HG03025 (cell line): ENCODE measurements at regions not wholly inside any gene's neighbourhood (a gene's known extent, or its start where the extent isn't known, plus 50 kb on each side); places are given as distances from the start of the nearest gene placed in this dataset.
"Not testable (repeated sequence)": the region's sequence is repeated elsewhere in the genome, so short reads cannot be mapped to it uniquely, and the experiment has no call there.

Experiments
- ATAC-seq: cut with Tn5 transposase; IDR thresholded peaks from one replicate; pipeline ENCODE4 v1.9.1; 2021; ENCODE audit warnings: mild to moderate bottlenecking, moderate library complexity; ENCODE audit not compliant: unreplicated experiment, low FRiP score

DNA sequence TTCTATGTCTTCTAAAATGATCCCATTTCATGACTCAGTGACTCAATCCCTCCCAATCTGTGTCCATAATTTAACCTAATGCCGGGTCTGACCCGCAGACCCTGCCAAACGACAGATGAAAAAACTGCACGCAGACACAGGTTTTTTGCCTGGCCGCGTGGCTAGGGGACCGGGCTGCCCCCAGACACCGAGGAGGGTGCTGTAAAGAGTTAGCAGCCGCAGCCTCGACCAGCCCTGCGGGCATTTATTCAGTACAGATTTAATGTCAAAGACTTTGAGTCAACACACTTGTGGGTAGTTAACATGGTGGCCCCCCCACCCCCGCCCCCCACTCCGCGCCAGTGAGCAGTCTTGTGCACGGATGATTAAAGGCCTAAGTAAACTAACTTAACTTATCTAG is 1324.7 kb downstream of the GATA3 start:
- ATAC-seq = no peak

DNA sequence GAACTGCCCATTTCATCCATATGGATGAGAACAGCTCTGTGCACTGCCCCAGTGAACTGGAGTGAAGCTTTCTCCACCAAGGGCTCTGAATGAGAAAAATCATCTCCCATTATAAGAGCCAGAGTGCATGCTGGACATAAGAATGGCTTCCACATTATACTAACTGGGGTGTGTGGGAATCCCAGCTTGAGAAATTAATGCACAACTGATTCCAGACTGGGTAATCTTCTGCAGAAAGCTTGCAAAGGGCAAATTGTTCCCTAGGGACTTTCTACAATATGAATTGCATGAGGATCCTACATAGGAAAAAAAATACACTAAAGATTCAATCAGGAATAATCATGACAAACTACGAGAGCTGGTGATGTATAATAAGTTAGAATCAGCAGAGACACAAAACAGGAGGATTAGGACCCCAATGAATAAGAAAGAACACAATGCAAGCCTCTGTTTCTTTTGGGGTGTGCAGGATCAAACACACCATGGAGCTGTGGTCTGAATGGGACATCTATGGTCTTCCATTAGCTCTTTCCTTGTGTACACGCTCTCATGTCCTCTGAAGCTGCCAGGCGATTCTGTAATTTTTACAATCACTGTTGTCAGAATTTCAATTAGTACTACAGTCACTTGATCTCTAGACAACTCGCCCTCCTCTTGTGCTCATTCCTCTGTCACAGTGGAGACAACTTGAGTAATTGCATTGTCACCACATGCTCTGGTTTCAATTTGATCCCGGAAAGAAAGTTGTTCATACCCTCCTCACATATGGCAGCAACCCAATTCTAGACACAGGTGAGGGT is 1327.4 kb downstream of the GATA3 start:
- ATAC-seq = no peak

- no peak for ATAC-seq
Observed at GRCh38 chr10:9382533-9382866, 1328.0 kb downstream of the GATA3 start.

DNA sequence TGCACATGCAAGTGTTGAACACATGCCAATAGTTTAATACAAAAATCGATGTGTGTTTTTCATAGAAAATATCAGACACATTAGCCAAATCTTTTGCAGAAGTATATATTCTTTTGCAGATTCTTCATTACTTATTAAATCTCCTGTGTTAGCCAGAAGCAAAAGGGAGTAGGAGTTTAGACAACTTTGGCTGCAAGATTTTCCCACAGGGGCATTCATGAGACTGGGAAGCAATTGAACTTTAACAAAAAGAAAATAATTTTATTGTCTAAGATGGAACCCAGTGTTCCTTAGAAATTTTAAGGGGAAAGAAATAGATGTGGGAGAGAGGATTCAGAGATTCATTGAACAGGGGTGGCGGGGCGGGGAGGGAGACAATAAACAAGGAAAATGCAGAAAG is 1336.0 kb downstream of the GATA3 start:
- ATAC-seq = no peak

DNA sequence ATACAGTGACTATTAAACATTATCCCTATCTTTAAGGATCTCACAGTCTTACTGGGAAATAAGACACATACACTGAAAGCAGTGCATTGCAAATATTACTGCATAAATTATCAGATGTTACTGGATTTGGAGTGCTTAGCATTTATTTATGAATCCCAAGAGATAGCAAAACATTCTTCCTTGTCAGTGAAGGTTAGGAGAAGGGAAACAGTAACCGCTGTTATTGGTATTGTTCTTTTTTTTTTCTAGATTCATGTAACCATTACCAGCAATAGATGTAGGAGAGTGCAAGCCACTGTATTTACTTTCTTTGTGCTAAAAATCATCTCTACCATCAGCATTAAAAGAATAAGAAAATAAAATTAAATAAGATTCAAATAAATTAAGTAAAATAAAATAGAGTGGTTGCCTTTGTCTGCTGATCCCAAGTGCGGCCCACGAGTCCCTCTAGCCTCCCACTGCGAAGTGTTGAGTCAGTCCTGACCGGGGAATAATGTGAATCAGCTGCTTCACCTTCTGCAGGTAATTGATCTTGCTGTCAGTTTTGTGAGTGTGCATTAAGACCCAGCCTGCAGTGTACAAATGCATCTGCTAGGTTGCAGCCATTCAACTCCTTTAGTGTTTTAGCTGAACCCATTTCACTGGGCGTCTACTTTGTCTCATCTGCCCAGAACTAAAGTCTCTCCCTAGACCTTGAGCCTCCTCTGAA is 1344.9 kb downstream of the GATA3 start:
- no peak for ATAC-seq

DNA sequence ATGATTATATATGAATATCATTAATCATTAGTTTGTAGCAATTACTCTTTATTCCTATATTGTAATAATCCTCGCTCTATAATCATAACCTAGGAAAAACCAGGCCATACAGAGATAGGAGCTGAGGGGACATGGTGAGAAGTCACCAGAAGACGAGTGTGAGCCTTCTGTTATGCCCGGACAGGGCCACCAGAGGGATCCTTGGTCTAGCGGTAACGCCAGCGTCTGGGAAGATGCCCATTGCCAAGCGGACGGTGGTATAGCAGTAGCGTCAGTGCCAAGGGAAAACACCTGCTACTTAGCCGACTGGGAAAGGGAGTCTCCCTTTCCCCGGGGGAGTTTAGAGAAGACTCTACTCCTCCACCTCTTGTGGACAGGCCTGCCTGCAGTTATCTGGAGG is 1347.6 kb downstream of the GATA3 start:
- not testable (repeated sequence) for ATAC-seq

GRCh38 chr10:9402507-9403195 is 1348.2 kb downstream of the GATA3 start:
- ATAC-seq = not testable (repeated sequence)

GRCh38 chr10:9407201-9407600 is 1352.7 kb downstream of the GATA3 start:
- ATAC-seq = not testable (repeated sequence)

GRCh38 chr10:9416331-9416730 is 1361.8 kb downstream of the GATA3 start:
- ATAC-seq = no peak

GRCh38 chr10:9419757-9420156 is 1365.3 kb downstream of the GATA3 start:
- no peak for ATAC-seq

GRCh38 chr10:9427209-9427608 is 1372.7 kb downstream of the GATA3 start:
- ATAC-seq = no peak

DNA sequence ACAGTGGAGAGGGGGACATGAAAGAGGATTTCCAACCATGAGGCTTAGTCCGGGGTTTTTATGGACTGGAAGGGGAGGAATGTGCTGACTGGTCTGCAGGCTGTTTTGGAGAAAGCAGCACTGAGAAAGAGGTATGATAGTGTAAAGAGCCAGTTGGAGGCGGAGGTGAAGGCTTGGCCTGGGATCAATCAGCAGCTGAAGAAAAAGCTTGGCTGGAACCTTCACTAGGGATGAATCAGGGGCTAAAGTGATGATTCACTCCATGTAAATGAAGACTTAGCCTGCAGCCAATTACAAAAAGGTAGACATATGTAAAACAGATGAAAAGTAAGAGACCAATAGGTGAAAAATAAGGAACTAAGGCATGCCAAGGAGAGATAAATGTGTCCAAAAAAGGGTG is 1382.6 kb downstream of the GATA3 start:
- no peak for ATAC-seq

DNA sequence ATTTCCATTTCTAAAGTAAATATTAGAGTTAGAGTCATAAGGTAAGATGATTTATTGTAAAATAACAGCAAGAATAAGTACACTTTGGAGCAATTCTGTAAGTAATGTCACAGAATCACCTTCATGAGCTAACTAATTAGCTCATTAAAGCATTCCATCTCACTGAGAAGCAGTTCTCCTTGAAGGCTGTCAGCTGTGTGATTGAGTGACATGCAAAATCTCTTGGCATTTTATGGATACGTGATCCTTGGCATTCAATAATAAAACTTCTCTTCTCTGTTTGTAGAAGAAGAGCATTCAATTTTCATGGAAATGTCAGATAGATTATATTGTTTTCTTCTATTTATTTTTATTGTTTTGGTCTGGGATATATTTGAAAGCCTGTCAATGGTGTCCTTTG is 1389.3 kb downstream of the GATA3 start:
- no peak for ATAC-seq

DNA sequence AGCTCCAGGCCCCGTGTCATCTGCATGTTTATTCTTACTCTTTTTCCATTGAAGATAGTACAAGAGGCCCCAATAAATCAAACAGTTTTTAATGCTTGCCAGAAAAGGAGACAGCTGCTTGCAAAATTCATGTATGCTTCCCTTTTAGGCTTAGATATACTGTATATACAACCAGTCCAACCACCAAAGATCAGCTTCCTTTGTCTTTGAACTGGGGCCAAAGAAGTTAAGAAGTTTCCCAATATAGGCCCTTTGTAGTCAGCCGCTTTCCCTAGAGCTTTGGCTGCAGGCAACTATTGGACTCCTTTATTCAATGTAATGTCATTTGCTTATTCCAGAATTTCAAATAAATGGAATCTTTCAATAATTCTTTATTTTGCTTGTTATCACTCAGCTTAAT is 1395.0 kb downstream of the GATA3 start:
- no peak for ATAC-seq

GRCh38 chr10:9450801-9451200 is 1396.3 kb downstream of the GATA3 start:
- ATAC-seq = no peak

- ATAC-seq = no peak
Observed at GRCh38 chr10:9451211-9451773, 1396.8 kb downstream of the GATA3 start.

GRCh38 chr10:9452056-9452455 is 1397.6 kb downstream of the GATA3 start:
- ATAC-seq = no peak

DNA sequence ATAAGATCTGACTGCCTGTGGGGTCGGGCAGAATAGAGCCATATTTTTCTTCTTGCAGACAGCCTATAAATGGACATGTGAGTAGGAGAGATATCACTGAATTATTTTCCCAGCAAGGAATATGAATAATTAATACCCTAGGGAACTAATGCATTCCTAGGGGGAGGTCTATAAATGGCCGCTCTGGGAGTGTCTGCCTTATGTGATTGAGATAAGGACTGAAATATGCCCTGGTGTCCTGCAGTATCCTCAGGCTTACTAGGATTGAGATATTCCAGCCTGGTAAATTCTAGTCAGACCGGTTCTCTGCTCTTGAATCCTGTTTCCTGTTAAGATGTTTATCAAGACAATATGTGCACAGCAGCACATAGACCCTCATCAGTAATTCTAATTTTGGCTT is 1399.4 kb downstream of the GATA3 start:
- ATAC-seq = not testable (repeated sequence)

DNA sequence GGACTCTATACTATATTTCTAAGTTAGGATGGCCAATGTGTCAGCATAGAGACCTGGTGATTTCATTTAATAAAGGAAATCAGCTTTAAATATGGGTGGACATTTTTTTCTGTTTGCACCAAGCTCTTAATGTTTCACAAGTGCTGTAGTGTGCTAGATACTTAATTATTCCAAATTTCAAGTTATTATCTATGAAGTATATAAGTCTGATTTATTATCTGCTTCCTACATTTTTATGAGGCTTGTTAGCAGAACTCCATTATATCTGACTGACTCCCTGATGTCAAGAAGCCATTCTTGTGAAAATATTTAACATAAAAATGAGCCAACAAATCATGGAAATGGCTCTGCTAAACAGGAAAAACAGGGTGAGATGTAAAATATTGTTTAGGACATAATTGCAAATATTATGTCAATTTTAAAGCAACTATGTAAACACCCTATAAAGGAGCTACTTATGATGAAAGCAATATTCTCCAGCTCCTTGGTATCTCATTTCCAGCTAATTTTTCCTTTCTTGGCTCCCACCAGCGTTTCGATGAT is 1415.2 kb downstream of the GATA3 start:
- no peak for ATAC-seq

- ATAC-seq = no peak
Observed at GRCh38 chr10:9470581-9470980, 1416.1 kb downstream of the GATA3 start.

- no peak for ATAC-seq
Observed at GRCh38 chr10:9501944-9502343, 1447.5 kb downstream of the GATA3 start.
